ENCODE measurements at regions not wholly inside any gene's neighbourhood (a gene's known extent, or its start where the extent isn't known, plus 50 kb on each side); places are given as distances from the start of the nearest gene placed in this dataset.

- Histone ChIP-seq H3K9me3 (no peaks in the 10 kb centered on the region), H3K4me3 (no peak overlapping the region), H3K4me1 (peaks cover 5 to 32% (median 8%) of the 10 kb centered on the region in 4 donors), H3K36me3 (no peaks in the 10 kb centered on the region), H3K27ac (no peak overlapping the region), H3K27me3 (no peaks in the 10 kb centered on the region)
- intact Hi-C loops (cut with DNase I; ENCODE audit: low total_unique reads): no loop called here
- TF ChIP-seq POLR2AphosphoS5 (IDR thresholded peaks at IDR 0.05) (no peak), POLR2A (IDR thresholded peaks at IDR 0.05) (no peak), EP300 (IDR thresholded peaks at IDR 0.05) (no peak)
- WGBS, 5 donors: 82 to 91% (median 86%) methylated on average over 1 of the region's 1 CpG
- no peak for DNase-seq
These were observed 521.3 kb upstream of the JARID2 start for GRCh38 chr6:14724549-14724948.

GRCh38 chr6:14726816-14727493 is 518.9 kb upstream of the JARID2 start:
- DNase-seq: no peak
- Histone ChIP-seq H3K36me3 (no peaks in the 10 kb centered on the region), H3K4me1 (peaks cover 0 to 17% (median 0%) of the 10 kb centered on the region in 4 donors), H3K4me3 (no peak overlapping the region), H3K9me3 (no peaks in the 10 kb centered on the region), H3K27me3 (no peaks in the 10 kb centered on the region), H3K27ac (peak overlapping the region in 1 of 5 donors; percentile 45)
- TF ChIP-seq POLR2A (IDR thresholded peaks at IDR 0.05) (no peak), POLR2AphosphoS5 (IDR thresholded peaks at IDR 0.05) (no peak), CTCF (IDR thresholded peaks at IDR 0.05) (no peak), EP300 (IDR thresholded peaks at IDR 0.05) (no peak)
- 79 to 95% (median 91%) methylated on average over 7 of the region's 7 CpGs for WGBS, 5 donors
- intact Hi-C loops (cut with DNase I; ENCODE audit: low total_unique reads): no loop called here

GRCh38 chr6:14727494-14728395 is 518.1 kb upstream of the JARID2 start:
- DNase-seq: no peak
- Histone ChIP-seq H3K4me1 (peaks cover 0 to 17% (median 0%) of the 10 kb centered on the region in 4 donors), H3K9me3 (no peaks in the 10 kb centered on the region), H3K27ac (peak overlapping the region in 4 of 5 donors; percentile 42 to 67 (median 51)), H3K36me3 (no peaks in the 10 kb centered on the region), H3K27me3 (no peaks in the 10 kb centered on the region), H3K4me3 (no peak overlapping the region)
- TF ChIP-seq CTCF (IDR thresholded peaks at IDR 0.05): no peak
- TF ChIP-seq EP300 (IDR thresholded peaks at IDR 0.05): no peak
- intact Hi-C loops (cut with DNase I; ENCODE audit: low total_unique reads): no loop called here
- 78 to 90% (median 87%) methylated on average over 7 of the region's 7 CpGs for WGBS, 5 donors

- 80 to 87% (median 86%) methylated on average over 10 of the region's 10 CpGs for WGBS, 5 donors
- no peaks in the 10 kb centered on the region for H3K9me3 ChIP-seq
- H3K27me3 ChIP-seq: no peaks in the 10 kb centered on the region
- intact Hi-C loops (cut with DNase I; ENCODE audit: low total_unique reads): no loop called here
- peaks cover 0 to 14% (median 0%) of the 10 kb centered on the region in 4 donors for H3K4me1 ChIP-seq
- no peak overlapping the region for H3K4me3 ChIP-seq
- no peaks in the 10 kb centered on the region for H3K36me3 ChIP-seq
- peak overlapping the region in 4 of 5 donors; percentile 42 to 67 (median 51) for H3K27ac ChIP-seq
- TF ChIP-seq EP300 (IDR thresholded peaks at IDR 0.05) (no peak), POLR2A (IDR thresholded peaks at IDR 0.05) (no peak), POLR2AphosphoS5 (IDR thresholded peaks at IDR 0.05) (no peak), CTCF (IDR thresholded peaks at IDR 0.05) (no peak)
- no peak for DNase-seq
These were observed 517.4 kb upstream of the JARID2 start for GRCh38 chr6:14728396-14729024.
